CD4-positive, alpha-beta T cell treated with Interleukin-15 for 4 hours (primary cell): ENCODE measurements at regions not wholly inside any gene's neighbourhood (a gene's known extent, or its start where the extent isn't known, plus 50 kb on each side); places are given as distances from the start of the nearest gene placed in this dataset.

ENCODE experiments used
- DNase-seq: peaks from one replicate; pipeline ENCODE4 v3.0.0-alpha.2; 2020; ENCODE audit warnings: low spot score

DNA sequence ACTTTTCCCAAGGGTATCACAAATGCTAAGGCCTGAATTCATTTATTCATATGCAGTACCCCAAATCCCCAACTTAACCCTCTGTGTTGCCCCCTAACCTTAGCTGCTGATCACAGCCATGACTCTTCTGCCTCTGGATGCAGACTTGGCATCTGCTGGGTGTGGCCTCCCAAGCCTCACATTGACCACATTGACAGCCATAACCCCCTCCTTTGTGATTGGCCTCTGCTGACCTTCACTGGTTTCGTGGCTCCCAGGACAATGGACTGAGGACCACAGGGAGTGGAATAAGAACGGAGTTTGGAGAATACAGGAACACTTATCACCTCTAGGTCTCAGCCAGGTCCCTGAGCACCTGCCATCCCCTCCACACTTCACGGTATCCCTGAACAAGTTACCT is 123.6 kb upstream of the CPEB2 start:
- DNase-seq: no peak

DNA sequence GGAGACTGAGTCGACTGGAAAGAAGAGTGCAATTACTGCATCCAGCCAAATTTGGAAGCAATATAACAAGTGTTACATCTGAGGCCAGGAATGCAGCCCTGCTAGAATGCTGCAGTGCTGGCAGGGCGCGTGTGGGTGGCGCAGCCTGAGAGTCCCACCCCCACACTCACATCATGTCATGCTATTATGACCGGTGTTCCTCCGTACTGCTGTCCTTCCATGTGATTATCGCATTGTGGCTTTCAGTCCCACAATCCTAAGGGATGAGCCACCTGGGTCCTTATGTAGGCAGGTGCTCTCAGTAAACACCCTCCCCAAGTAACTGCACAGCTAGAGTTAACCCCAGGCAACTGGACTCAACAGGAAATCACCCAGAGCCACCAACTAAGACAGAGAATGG is 122.6 kb upstream of the CPEB2 start:
- no peak for DNase-seq

DNA sequence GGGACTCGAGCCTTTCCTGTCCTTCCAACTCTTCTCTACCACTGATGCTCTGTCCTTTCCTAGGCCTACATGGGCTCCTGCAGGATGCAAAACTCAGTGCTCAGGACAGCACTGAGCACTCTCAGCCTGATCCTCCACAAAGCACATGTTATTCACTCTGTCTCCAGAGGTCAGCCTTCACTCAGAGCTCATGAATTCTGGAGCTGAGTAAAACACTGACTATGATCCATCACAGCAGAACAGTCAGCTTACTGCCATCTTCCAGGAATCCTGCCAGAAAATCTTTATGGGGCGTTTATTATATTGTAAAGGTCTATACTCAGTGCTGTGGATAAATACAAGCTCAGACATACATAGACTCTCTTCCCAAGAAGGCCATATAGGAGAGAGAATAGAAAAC is 121.5 kb upstream of the CPEB2 start:
- no peak for DNase-seq

DNA sequence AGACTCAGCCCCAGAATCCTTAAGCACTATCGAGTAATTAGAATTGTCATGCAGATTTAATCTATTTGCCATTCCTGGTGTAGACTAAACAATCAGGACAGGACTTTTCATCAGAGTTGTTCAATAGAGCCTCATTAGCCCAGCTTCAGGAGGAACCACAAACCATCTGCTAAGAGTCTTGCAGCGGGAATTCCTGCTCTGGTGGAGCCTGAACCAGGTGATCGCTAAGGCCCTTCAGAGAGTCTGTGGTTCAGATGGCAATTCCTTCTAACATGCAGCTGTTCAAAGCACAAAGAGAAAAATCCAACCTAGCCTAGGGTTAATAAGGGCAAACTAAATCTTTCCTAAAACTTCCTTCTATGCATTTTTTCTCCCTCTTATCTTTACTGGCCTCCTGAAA is 119.1 kb upstream of the CPEB2 start:
- no peak for DNase-seq

DNA sequence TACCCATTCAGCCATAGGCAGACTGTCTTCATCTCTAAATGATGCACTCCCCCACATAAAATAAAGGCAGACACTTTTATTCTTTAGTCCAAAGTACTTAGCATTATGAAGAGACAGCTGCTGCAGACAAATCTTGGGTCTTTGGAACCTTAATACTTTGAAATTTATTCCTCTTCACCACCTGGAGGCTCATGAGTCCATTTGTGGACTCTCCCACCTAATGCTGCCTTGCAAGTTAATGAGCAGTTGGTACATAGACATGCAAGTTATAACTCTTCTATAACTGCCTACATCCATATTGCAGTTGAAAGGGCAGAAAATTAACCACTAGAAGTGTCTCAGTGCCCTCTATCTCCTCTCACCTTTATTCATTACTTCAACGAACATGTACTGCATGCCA is 118.6 kb upstream of the CPEB2 start:
- no peak for DNase-seq

DNA sequence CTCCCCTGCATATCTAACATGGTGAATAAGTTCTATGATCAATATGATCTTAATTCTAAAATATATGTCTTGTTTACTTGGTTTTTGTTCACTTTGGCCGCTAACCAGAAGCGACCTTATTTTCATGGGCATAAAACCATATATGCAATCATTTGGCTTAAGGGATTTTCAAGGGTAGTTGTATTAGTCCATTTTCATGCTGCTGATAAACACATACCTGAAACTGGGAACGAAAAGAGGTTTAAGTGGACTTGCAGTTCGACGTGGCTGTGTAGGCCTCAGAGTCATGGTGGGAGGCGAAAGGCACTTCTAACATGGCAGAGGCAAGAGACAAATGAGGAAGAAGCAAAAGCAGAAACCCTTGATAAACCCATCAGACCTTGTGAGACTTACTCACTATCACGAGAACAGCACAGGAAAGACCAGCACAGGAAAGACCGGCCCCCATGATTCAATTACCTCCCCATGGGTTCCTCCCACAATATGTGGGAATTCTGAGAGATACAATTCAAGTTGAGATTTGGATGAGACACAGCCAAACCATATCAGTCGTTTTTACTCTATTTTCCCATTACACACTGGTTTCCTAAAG is 114.3 kb upstream of the CPEB2 start:
- DNase-seq: no peak

DNA sequence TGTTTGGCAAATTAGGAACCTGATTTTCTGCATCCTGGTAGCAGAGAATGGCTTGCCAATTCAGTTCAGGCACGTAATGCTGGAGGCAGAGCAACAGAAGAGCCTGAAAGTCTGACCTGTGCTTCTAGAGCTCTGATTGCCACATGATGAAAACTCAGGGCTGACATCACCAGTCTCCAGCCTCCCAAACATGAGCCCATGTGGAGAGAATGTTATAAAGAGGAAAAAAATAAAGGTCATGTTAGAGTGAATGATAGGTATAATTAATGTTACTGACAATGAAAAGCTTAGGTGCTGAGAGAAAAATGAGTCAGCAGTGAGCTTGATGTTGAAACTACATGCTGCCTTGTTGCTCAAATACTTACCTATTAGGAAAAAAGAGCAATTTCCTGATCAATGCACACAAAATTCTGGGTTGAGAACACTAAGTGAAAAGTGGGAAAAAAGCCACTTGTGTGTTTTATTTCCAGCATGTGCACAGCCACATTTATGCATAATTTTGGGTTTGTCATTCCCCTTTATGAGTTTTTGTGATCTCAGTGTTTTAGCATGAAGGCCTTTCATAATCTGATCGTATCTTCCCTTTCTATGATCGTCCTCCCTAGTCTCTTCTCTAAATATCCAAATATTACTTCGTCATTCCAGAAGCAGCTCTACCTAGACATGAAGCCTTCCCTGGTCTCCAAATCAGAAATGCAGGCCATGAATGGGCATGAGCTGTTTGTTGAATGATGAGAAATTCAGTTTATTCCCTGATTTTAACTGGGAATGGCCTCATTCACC is 113.3 kb upstream of the CPEB2 start:
- no peak for DNase-seq

DNA sequence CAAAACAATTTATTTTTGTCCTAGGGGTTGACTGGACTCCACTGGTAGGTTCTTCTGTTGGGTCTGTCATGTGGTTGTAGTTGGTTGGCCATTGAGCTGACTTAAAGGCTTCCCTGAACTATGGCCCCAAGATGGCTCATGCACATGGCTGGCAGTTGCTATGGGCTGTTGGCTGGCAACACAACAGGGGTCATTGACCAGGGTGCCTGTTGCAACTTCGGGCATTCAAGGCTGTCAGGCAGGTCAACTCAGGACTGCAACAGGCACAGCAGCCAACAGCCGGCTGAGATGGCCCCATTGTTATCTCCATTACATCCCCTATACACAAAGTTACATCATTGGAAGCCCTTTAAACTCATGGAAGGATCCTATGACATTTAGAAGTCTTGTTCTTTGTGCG is 109.7 kb upstream of the CPEB2 start:
- DNase-seq: no peak

DNA sequence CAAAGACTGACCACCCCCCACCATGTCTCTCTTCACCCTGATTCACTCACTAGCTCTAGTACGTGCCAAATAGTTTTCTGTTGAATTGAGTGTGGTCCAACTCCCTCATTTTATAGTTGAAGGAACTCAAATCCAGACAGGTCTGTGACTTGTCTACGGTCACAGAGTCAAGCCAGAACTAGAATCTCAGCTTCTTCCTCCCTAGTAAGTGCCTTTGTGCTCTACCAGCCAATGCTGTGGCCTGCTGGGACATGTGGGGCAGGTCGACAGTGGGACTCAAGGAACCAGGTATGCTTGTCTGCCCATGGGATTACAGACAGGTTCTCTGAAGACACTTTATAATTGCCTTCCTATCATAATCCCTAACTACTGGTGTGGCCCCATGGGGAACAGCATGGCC is 108.6 kb upstream of the CPEB2 start:
- no peak for DNase-seq

DNA sequence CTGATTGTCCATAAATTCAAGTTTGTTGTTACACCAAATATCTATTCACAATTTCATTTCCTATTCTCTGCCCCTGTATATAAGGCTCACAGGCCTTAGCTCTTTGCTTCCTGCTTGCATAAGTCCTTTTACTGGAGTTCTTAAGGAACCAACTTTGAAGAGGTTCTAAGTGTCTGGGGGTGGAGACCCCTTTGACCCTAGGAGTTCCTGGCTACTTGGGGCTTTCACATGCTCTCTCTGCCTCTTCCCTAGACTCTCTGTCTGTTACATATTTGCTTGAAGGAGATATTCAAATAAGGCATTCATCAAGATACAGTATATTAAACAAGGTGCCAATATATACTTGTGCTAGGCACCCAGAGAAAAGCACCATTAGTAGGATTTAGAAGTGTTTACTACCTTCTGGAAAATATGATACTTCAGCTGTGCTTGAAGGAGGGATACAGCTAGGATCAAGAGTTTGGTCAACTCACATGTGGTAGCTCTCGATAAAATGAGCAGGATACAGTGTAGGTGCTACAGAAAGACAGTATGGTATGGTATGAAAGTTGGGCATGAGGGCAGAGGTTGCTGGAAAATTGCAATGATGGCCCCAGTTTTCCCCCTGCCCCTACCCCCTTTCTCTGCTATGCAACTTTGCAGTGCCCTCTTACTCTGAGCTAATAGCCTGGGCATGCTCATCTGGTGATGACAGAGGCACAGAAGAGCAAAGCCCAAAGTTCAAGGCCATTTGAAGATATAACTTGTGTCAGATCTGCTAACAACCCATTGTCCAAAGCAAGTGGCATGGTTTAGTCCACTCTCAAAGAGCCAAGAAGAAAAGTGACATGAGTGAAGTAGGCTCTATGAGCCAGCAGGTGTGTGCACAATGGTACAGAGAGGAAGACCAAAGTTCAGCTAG is 107.6 kb upstream of the CPEB2 start:
- DNase-seq: no peak

DNA sequence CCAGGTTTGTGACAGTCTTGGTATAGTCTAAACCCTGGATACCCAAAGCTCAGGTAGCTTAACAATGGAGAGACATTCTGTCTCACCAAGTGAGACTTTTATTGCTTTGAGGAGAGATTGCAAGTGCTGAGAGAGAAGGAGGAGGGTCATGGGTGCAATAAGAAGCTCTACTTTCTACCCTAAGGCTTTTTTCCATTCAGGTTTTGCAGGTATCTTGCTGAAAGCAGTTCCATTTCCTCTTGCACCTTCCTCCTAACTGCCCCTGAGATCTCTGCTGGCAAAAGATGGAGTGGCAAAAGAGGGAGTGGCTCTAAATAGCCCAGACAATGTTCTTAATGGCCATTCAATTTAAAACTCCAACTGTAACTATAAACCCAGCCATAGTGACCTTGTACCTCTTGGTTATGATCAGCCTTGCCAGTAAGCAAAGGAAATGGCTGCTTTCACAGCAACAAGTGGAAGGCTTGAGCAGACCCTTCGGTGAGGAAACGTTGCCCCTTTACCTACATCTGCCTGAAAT is 105.6 kb upstream of the CPEB2 start:
- DNase-seq: no peak

DNA sequence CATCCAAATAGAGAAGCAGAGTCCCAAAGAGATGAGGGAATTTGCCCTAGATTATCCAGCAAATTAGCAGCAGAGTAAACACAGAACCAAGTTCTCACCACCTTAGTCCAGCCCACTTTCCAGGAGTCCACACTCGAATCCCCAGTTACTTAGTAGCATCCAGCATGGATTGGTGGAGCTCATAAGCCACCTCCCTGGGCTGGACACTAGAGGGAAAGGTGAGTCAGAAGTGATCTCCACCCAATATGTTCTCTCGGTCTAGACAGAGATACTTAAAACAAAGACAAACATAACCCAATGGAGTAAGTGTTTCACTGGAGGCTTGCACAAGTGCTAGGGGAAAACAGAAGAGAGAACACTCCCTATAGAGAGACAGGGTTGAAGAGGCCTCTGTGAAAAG is 105.1 kb upstream of the CPEB2 start:
- DNase-seq: no peak

DNA sequence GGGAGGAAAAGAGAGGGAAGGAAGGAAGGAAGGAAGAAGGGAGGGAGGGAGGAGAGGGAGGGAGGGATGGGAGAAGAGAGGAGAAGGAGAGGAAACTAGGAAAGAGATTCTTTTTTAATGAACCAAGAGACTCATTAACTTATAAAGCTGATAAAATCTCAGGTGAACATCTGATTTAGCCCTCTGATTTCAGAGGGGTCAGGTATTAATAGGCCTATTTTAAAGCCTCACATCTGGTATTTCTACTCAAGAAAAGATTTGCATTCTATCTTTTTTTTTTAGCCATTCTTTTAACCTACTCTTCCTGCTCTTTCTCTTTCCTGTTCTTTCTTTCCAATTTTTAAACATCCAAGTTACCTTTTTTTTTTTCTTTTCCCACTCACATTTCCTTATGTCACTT is 103.3 kb upstream of the CPEB2 start:
- DNase-seq: no peak

DNA sequence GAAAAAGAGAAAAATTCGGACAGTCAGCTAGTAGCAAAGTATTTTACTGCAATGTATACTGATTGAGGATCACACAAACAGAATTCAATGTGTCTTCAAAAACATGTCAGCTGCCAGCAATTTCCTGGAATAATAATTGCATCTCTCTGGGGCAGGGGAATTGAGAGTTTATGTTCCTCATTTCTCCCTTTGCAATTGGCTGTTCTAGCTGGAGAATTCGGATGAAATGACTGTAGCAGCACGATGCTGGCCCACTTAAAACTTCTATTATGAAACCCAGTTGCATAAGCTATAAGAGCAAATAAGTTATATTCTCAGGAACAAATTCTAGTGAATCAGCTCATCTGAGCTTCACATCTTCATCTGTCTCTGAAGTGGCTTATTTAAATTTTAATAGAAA is 99.9 kb upstream of the CPEB2 start:
- DNase-seq: no peak

DNA sequence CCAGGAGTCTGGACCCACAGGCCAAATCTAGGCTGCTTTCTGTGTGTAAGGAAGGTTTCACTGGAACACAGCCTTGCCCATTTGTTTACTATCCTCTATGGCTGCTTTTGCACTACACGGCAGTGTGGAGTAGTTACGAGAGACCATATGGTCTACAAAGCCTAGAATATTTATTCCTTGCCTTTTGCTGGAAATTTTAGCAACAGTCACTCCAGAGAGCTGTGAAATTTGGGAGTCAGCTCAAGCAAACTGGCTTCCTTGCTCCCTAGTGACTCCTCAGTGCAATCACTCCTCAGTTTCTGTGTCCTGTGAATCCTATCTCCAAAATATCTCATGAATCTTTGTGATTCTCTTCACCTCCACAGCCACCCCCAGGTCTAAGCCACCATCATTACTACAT is 99.0 kb upstream of the CPEB2 start:
- no peak for DNase-seq

DNA sequence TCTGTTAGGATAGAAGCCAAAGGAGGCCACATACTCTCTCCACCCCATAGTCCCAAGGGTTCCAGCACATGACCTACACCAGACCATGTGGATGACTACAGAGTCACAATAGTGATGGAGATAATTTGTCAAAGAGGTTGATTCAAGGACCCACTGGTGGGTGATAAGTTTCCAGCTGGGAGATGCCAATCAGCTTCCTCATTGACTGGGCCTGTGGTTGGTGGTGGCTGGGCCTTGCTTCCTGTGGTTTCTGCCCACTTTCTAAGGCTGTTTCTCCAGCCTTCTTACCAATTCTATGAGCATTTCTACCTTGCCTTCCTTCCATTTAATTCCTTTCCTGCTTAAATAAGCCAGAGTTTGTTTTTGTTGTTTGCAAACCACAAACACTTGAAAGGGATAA is 95.5 kb upstream of the CPEB2 start:
- DNase-seq: no peak

DNA sequence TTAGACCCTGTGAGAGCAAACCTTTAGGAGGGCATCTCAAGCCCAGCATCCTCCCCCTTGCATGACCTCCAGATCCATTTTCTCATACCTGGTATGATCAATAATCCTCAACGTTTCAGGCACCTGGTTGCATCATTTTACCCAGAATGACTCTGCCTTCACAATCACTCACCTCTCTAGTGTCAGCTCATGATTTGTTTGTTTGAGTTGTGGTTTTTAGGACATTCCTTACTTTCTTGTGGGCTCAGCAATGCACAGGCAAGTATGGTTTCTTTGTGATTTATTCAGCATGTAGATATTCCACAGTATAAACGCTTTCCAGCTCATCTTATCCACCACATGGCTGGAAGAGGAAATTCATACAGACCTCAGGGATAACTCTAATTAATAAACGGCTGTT is 93.6 kb upstream of the CPEB2 start:
- no peak for DNase-seq

DNA sequence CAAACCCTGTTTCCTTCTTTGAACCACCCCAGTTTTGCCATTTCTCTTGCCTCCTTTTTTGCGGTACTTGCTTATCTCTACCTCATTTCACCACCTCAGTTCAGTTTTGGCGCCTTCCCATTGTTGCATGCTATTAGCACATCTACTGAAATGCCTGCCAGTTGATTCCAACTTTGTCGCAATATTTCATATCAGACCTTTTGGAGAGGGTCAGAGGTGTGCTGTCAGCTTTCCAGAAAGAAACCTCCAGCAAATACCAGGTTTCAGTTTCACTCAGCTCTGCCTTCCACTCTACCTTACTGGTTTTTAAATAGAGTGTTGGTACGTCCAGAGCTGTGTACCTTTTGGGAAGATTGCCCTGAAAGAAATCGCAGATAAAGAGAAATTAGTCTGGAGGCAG is 91.9 kb upstream of the CPEB2 start:
- no peak for DNase-seq

DNA sequence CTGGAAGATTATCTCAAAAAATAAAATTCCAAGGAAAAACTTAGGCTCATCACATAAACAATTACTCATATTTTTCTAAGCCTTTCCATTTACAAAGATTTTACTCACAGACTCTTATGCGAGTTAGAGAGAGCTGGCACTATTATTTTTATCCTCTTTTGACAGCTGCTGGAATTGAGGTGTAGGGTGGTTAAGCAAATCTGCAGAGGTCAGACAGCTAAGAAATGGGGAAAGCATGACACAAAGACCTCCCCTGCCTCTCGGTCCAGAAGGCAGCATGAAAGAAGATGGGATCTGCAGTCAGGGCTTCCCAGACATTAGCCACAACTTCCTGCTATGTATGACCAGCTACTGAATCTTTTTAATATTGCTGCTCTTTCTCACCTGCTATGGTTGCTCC is 89.9 kb upstream of the CPEB2 start:
- DNase-seq: no peak

DNA sequence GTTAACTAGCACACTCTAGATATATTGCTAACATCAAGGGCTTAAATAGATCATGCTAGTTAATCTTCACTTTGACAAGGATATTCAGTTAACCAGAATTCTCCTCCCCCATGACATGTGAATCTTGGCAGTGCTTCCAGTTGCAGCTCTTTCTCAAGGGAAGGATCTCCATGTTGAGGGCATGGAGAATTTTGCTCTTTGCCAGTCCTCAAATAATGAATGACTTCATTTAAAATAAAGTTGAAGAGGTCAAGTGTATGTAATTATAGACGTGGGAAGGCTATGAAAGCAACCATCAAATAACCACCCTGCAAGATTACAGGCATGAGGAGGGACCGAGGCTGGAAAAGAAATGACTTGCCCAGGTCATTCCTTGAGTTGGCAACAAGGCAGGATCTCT is 87.3 kb upstream of the CPEB2 start:
- DNase-seq: no peak

DNA sequence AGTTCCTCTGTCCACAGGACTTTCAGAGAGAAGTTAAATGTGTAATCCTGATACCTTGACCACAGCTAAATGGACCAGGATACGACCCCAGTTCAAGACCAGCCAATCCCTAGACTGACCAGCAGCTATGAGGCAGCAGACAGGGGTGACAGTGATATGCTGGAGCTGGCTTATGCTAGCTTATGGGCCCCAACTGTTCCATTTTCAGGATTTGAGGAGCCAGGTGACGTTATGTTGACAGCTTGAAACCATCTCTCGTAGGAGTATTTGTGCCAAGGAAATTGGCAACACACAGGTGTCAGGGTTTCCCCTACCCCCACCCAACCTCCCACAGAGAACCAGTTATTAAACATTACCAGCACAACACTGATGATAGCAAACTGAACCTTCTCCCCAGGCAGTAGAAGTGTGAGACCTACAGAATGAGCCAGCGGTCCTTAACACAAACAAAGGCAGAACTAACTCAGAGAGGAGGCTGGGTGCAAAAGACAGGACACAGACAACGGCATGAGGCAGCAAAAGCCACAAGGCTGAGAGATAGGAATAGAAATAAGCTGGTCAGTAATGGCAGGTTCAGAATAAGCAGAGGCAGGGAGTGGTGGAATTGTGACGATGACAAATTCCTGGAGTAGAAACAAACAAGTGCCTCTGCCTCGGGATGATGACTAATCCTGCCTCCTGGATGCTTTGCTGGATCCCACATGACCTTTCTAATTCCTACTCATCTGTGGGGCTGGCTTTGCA is 85.6 kb upstream of the CPEB2 start:
- DNase-seq: no peak

DNA sequence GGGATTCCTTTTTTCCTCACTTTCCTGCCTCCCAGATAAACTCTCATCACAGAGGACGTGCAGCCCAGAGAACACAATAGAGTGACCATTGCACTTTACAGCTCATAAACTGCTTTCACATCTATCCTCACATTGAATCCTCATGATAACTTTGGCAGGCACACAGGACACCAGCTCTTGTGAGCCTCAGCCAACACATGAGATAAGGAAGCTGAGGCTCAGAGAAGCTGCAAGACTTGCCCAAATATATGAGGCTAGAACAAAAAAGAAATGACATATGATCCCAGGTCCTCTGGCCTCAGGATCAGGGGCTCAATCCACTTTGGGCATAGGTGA is 85.0 kb upstream of the CPEB2 start:
- DNase-seq: no peak
